GM20000 (cell line): ENCODE measurements at regions not wholly inside any gene's neighbourhood (a gene's known extent, or its start where the extent isn't known, plus 50 kb on each side); places are given as distances from the start of the nearest gene placed in this dataset.

Experiments used
- DNase-seq: peaks from one replicate; pipeline ENCODE4 v3.0.0; 2012; ENCODE audit warnings: low spot score
- CTCF ChIP-seq: IDR thresholded peaks from 2 replicates; pipeline ENCODE4 v1.5.1; 2012; ENCODE audit warnings: mild to moderate bottlenecking, control low read depth; ENCODE audit errors: extremely low read depth, missing control alignments

GRCh38 chr5:173729079-173729765 lies 112.8 kb upstream of the BOD1 start:
- TF ChIP-seq CTCF: no peak
- DNase-seq: no peak

DNA sequence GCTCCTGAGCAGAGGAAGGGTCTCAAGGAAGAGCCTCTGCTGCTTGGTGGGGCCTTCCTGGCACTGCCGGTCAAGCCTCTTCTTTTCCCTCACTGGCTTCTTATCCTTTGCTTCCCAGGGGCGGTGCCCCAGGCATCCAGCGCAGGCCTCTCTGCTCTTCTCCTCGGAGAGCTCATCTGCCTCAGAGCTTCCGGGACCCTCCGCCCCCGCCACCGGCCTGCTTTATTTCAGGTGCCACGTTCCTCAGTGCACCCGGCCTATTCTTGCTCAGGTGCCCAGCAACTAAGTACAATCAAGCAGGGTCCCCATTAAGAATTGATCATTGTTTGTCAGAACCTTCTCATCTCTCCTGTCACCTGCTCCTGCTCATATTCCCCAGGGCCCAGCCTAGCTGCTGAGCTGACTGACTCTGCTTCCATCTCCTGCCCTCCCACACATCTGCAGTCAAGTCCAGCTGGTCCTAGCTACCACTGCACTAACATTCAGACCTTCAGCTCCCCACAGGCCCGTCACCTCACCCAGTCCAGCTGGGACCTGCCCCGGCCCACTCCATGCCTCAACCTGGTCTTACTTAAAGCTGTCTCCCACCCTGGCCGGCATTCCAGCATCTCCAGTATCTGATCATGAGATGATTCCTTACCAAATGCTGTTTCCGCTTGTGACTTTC lies 114.3 kb upstream of the BOD1 start:
- DNase-seq: no peak
- TF ChIP-seq CTCF: no peak

DNA sequence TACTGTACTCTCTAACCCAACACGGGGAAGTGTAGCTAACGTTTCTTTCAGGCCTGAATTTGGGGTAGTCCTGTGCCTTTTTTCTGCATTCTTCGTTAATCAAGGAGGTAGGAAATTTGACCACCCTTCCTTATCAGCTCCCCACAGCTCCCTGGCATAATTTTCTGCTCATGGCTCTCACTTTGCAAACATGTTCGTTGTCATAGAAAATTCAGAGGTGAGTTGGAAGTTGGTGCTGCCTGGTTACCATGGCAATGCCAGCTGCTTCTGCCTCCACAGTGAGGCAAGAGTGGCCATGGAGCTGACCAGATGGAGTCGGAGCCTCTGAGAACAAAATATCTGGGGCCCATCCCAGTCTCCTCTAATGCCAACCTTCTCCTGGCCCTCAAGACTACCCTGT lies 116.6 kb upstream of the BOD1 start:
- TF ChIP-seq CTCF: no peak
- no peak for DNase-seq

- no peak for DNase-seq
- no peak for TF ChIP-seq CTCF
Observed at GRCh38 chr5:173733425-173733824, 117.0 kb upstream of the BOD1 start.

GRCh38 chr5:173733831-173734501 lies 117.5 kb upstream of the BOD1 start:
- peak; percentile 59 for DNase-seq
- no peak for TF ChIP-seq CTCF

DNA sequence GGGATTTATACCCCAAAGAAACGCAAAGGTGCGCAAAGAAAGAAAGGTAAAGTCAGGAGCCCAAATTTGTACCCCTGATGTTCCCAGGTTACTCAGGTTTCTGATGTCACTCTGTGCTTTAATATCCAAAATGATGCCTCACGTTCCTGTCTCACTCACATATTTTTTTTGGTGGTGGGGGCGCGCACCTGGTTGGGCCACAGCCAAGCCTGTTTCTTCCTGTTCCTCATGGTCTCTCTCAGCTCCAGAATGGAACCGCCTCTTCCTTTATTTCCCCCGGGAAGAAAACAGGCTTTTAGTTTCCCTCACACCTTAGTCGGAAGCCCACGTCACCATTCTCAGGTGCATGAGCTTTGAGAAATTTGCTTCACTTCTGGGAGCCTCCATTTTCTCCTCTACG lies 118.3 kb upstream of the BOD1 start:
- DNase-seq: no peak
- TF ChIP-seq CTCF: no peak

- TF ChIP-seq CTCF: no peak
Observed at GRCh38 chr5:173735184-173735583, 118.7 kb upstream of the BOD1 start.

More at GRCh38 chr5:173735184-173735583, 118.7 kb upstream of the BOD1 start:
- DNase-seq: no peak
